ENCODE measurements at regions not wholly inside any gene's neighbourhood (a gene's known extent, or its start where the extent isn't known, plus 50 kb on each side); places are given as distances from the start of the nearest gene placed in this dataset.

- Histone ChIP-seq H3K79me2 (no peaks in the 10 kb centered on the region), H3K4me1 (ENCODE audit: insufficient read depth) (no peaks in the 10 kb centered on the region), H3K36me3 (replicated peaks; ENCODE audit: insufficient read depth, low read depth) (no peaks in the 10 kb centered on the region), H3K9me3 (ENCODE audit: low read depth) (no peaks in the 10 kb centered on the region), H4K20me1 (ENCODE audit: insufficient read depth, poor library complexity, severe bottlenecking) (no peaks in the 10 kb centered on the region), H3K4me3 (no peak overlapping the region), H3K9me2 (replicated peaks; ENCODE audit: insufficient read depth) (no peaks in the 10 kb centered on the region), H3K4me2 (peak overlapping the region; percentile 25), H2AFZ (no peak overlapping the region), H3K27ac (no peak overlapping the region), H3K27me3 (no peaks in the 10 kb centered on the region)
- DNase-seq (ENCODE audit: low spot score), result peak; percentile 40
- TF ChIP-seq CTCF (IDR thresholded peaks at IDR 0.05; ENCODE audit: poor library complexity) (no peak), EZH2 (IDR thresholded peaks at IDR 0.05; ENCODE audit: borderline replicate concordance) (no peak), EZH2phosphoT487 (IDR thresholded peaks at IDR 0.05; ENCODE audit: low read depth, severe bottlenecking, unreplicated experiment) (no peak)
- whole genome bisulfite sequencing (ENCODE audit: low lambda C conversion rate, missing lambda C conversion rate), result 81% methylated on average over 9 of the region's 9 CpGs
Measured at GRCh38 chr1:245045087-245045881, 109.5 kb upstream of the KIF26B start.

- WGBS (ENCODE audit: low lambda C conversion rate, missing lambda C conversion rate), result 86% methylated on average over 6 of the region's 6 CpGs
- Histone ChIP-seq H4K20me1 (ENCODE audit: insufficient read depth, poor library complexity, severe bottlenecking) (no peaks in the 10 kb centered on the region), H2AFZ (no peak overlapping the region), H3K9me2 (replicated peaks; ENCODE audit: insufficient read depth) (no peaks in the 10 kb centered on the region), H3K4me2 (no peak overlapping the region), H3K27ac (no peak overlapping the region), H3K9me3 (ENCODE audit: low read depth) (no peaks in the 10 kb centered on the region), H3K27me3 (no peaks in the 10 kb centered on the region), H3K4me1 (ENCODE audit: insufficient read depth) (no peaks in the 10 kb centered on the region), H3K4me3 (no peak overlapping the region), H3K36me3 (replicated peaks; ENCODE audit: insufficient read depth, low read depth) (no peaks in the 10 kb centered on the region), H3K79me2 (no peaks in the 10 kb centered on the region)
- no peak for DNase-seq (ENCODE audit: low spot score)
- no peak for TF ChIP-seq EZH2 (IDR thresholded peaks at IDR 0.05; ENCODE audit: borderline replicate concordance)
- TF ChIP-seq CTCF (IDR thresholded peaks at IDR 0.05; ENCODE audit: poor library complexity), result no peak
- TF ChIP-seq EZH2phosphoT487 (IDR thresholded peaks at IDR 0.05; ENCODE audit: low read depth, severe bottlenecking, unreplicated experiment), result no peak
Measured at GRCh38 chr1:245043611-245043940, 111.2 kb upstream of the KIF26B start.

- H3K4me1 ChIP-seq (ENCODE audit: insufficient read depth), result no peaks in the 10 kb centered on the region
- 37% methylated on average over 9 of the region's 9 CpGs for WGBS (ENCODE audit: low lambda C conversion rate, missing lambda C conversion rate)
Measured at GRCh38 chr1:245041058-245041698, 113.6 kb upstream of the KIF26B start.

More at GRCh38 chr1:245041058-245041698, 113.6 kb upstream of the KIF26B start:
- TF ChIP-seq CTCF (IDR thresholded peaks at IDR 0.05; ENCODE audit: poor library complexity) (no peak), EZH2phosphoT487 (IDR thresholded peaks at IDR 0.05; ENCODE audit: low read depth, severe bottlenecking, unreplicated experiment) (no peak), EZH2 (IDR thresholded peaks at IDR 0.05; ENCODE audit: borderline replicate concordance) (no peak)
- Histone ChIP-seq H3K9me3 (ENCODE audit: low read depth) (no peaks in the 10 kb centered on the region), H3K36me3 (replicated peaks; ENCODE audit: insufficient read depth, low read depth) (no peaks in the 10 kb centered on the region), H3K79me2 (no peaks in the 10 kb centered on the region), H2AFZ (no peak overlapping the region), H4K20me1 (ENCODE audit: insufficient read depth, poor library complexity, severe bottlenecking) (no peaks in the 10 kb centered on the region), H3K27me3 (no peaks in the 10 kb centered on the region), H3K27ac (no peak overlapping the region), H3K9me2 (replicated peaks; ENCODE audit: insufficient read depth) (no peaks in the 10 kb centered on the region), H3K4me2 (no peak overlapping the region), H3K4me3 (no peak overlapping the region)
- DNase-seq (ENCODE audit: low spot score), result no peak

All from hepatocyte (in vitro differentiated cells).